CD4-positive, alpha-beta T cell (primary cell): ENCODE measurements at regions not wholly inside any gene's neighbourhood (a gene's known extent, or its start where the extent isn't known, plus 50 kb on each side); places are given as distances from the start of the nearest gene placed in this dataset.

Experiments
- ATAC-seq: fragments of 200-7000 bp; cut with Tn5 transposase; one replicate; pipeline ENCODE4 v1.10.0; 2022; ENCODE audit warnings: mild to moderate bottlenecking; ENCODE audit not compliant: poor library complexity
- CTCF ChIA-PET: fragments of 350-600 bp; sonication (Branson Sonifier 250); formaldehyde crosslinking; loops from one replicate; lab custom pipeline; 2021; ENCODE audit warnings: antibody characterized with exemption, inconsistent platforms; lab: Charles Lee
- POLR2A ChIA-PET: fragments of 350-600 bp; sonication (Branson Sonifier 250); formaldehyde crosslinking; loops from one replicate; lab custom pipeline; 2021; ENCODE audit warnings: antibody characterized with exemption, inconsistent platforms; lab: Charles Lee
- DNase-seq, 14 experiments: peaks; one replicate each; pipeline ENCODE4 v3.0.0-alpha.2; 2013 to 2020; ENCODE audit warnings: mixed read lengths in 2 of 14
- H3K27ac ChIP-seq, 2 donors: one replicate each; pipeline versions ENCODE4 v1.5.1 to v1.7.0; 2013; ENCODE audit warnings: low read length in 2 of 2, low read depth in 1 of 2, mild to moderate bottlenecking in 1 of 2
- H3K27me3 ChIP-seq, 2 experiments: 1 replicate in 1 of 2; 2 replicates in 1 of 2; pipeline versions ENCODE4 v1.6.1 to v1.7.0; 2013; ENCODE audit warnings: low read length in 2 of 2, control low read depth in 1 of 2, mild to moderate bottlenecking in 1 of 2, moderate library complexity in 1 of 2; ENCODE audit not compliant: insufficient read depth in 2 of 2, control insufficient read depth in 1 of 2
- H3K36me3 ChIP-seq: one replicate; pipeline ENCODE4 v1.6.1; 2013; ENCODE audit warnings: low read length, control low read depth; ENCODE audit not compliant: insufficient read depth
- H3K4me1 ChIP-seq: one replicate; pipeline ENCODE4 v1.6.1; 2013; ENCODE audit warnings: low read length, control low read depth; ENCODE audit not compliant: insufficient read depth
- H3K4me3 ChIP-seq: one replicate; pipeline ENCODE4 v1.5.1; 2013; ENCODE audit warnings: mild to moderate bottlenecking, low read length, moderate library complexity
- H3K9me3 ChIP-seq, 2 experiments: 1 replicate in 1 of 2; 2 replicates in 1 of 2; pipeline versions ENCODE4 v1.6.1 to v1.7.0; 2013; ENCODE audit warnings: low read length in 2 of 2, mild to moderate bottlenecking in 2 of 2, control low read depth in 1 of 2, moderate library complexity in 1 of 2; ENCODE audit not compliant: control insufficient read depth in 1 of 2, insufficient read depth in 1 of 2
- H3K27ac Mint-ChIP-seq: one replicate; pipeline ENCODE4 v1.8.0; 2020; ENCODE audit warnings: mixed read lengths
- H3K27me3 Mint-ChIP-seq: one replicate; pipeline ENCODE4 v1.8.0; 2021; ENCODE audit warnings: mixed read lengths
- H3K36me3 Mint-ChIP-seq: one replicate; pipeline ENCODE4 v1.8.0; 2021; ENCODE audit warnings: low read depth, mixed read lengths
- H3K4me1 Mint-ChIP-seq: one replicate; pipeline ENCODE4 v1.8.0; 2021; ENCODE audit warnings: low read depth, mixed read lengths
- H3K4me3 Mint-ChIP-seq: one replicate; pipeline ENCODE4 v1.8.0; 2020; ENCODE audit warnings: mild to moderate bottlenecking, mixed read lengths
- H3K9me3 Mint-ChIP-seq: one replicate; pipeline ENCODE4 v1.8.0; 2020; ENCODE audit warnings: mixed read lengths
- CTCF ChIP-seq: fragments of 200-600 bp; IDR thresholded peaks from one replicate; pipeline ENCODE4 v1.8.0; 2022; ENCODE audit warnings: antibody characterized with exemption, mild to moderate bottlenecking
- intact Hi-C, 2 experiments: fragments of 100-400 bp; cut with DNase I in 1 of 2; cut with micrococcal nuclease in 1 of 2; formaldehyde crosslinking; loops; one replicate each; pipeline versions ENCODE4 v1.15.1 to v1.9.0; 2023 to 2025; cut with DNase I, micrococcal nuclease

DNA sequence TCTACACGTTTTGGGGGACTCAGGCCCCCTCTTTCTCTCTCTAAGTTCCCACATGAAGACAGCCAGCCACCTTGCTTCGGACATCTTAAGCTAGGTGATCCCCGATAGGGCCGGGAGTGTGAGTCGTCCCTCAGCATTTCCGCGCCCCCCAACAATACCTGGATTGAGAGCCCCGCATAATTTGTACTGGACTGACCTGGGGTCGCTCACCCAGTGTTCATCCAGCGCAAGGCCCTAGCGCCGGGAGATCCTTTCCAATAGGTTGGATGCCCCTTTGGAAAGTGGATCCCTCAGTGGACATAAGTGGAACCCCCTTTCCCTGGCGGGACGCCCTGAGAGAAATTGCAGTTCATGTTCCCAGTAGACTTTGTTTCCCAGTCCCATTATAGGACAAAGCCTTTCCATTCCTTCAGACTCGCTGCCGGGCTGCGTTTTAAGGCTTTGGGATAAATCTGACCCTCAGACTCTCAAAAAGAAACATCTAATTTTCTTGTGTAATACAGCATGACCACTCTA, 77.8 kb upstream of the KCNH7 start:
- no peaks in the 10 kb centered on the region for H3K36me3 ChIP-seq
- intact Hi-C loops: no loop called here
- no peaks in the 10 kb centered on the region for H3K4me1 Mint-ChIP-seq
- H3K9me3 Mint-ChIP-seq: no peaks in the 10 kb centered on the region
- TF ChIP-seq CTCF: no peak
- H3K27ac Mint-ChIP-seq: no peak overlapping the region
- H3K27ac ChIP-seq: no peak overlapping the region
- ChIA-PET POLR2A (no interaction called here), CTCF (no interaction called here)
- no peaks in the 10 kb centered on the region for H3K4me1 ChIP-seq
- no peak overlapping the region for H3K4me3 ChIP-seq
- DNase-seq (no peak), ATAC-seq (no peak)
- H3K4me3 Mint-ChIP-seq: no peak overlapping the region
- H3K9me3 ChIP-seq: peaks cover 0 to 6% of the 10 kb centered on the region in 2 experiments
- no peaks in the 10 kb centered on the region for H3K27me3 Mint-ChIP-seq
- no peaks in the 10 kb centered on the region for H3K27me3 ChIP-seq
- H3K36me3 Mint-ChIP-seq: no peaks in the 10 kb centered on the region

GRCh38 chr2:162915858-162916257, 77.3 kb upstream of the KCNH7 start:
- Histone ChIP-seq H3K4me3 (no peak overlapping the region), H3K27me3 (no peaks in the 10 kb centered on the region)
- CTCF ChIA-PET: no interaction called here

GRCh38 chr2:162914161-162914560, 75.6 kb upstream of the KCNH7 start:
- Mint-ChIP-seq H3K4me1 (no peaks in the 10 kb centered on the region), H3K36me3 (no peaks in the 10 kb centered on the region), H3K9me3 (no peaks in the 10 kb centered on the region), H3K27ac (no peak overlapping the region), H3K27me3 (no peaks in the 10 kb centered on the region), H3K4me3 (no peak overlapping the region)
- Histone ChIP-seq H3K4me1 (no peaks in the 10 kb centered on the region), H3K36me3 (no peaks in the 10 kb centered on the region), H3K9me3 (peaks cover 0 to 6% of the 10 kb centered on the region in 2 experiments), H3K4me3 (no peak overlapping the region), H3K27ac (no peak overlapping the region), H3K27me3 (no peaks in the 10 kb centered on the region)
- ATAC-seq (no peak), DNase-seq (no peak)
- intact Hi-C loops: no loop called here
- TF ChIP-seq CTCF: no peak
- POLR2A ChIA-PET: no interaction called here
- CTCF ChIA-PET: no interaction called here

More at GRCh38 chr2:162915858-162916257, 77.3 kb upstream of the KCNH7 start:
- ATAC-seq: no peak
- H3K9me3 ChIP-seq: peaks cover 0 to 6% of the 10 kb centered on the region in 2 experiments
- H3K36me3 ChIP-seq: no peaks in the 10 kb centered on the region
- Mint-ChIP-seq H3K36me3 (no peaks in the 10 kb centered on the region), H3K27me3 (no peaks in the 10 kb centered on the region), H3K4me1 (no peaks in the 10 kb centered on the region), H3K27ac (no peak overlapping the region), H3K4me3 (no peak overlapping the region), H3K9me3 (no peaks in the 10 kb centered on the region)
- POLR2A ChIA-PET: no interaction called here
- H3K4me1 ChIP-seq: no peaks in the 10 kb centered on the region
- intact Hi-C loops: no loop called here
- no peak overlapping the region for H3K27ac ChIP-seq
- no peak for DNase-seq
- TF ChIP-seq CTCF: no peak
